GM21360 (cell line): ENCODE measurements at regions not wholly inside any gene's neighbourhood (a gene's known extent, or its start where the extent isn't known, plus 50 kb on each side); places are given as distances from the start of the nearest gene placed in this dataset.
"Not testable (repeated sequence)": the region's sequence is repeated elsewhere in the genome, so short reads cannot be mapped to it uniquely, and the experiment has no call there.

Source experiments
- ATAC-seq: cut with Tn5 transposase; IDR thresholded peaks from one replicate; pipeline ENCODE4 v1.9.1; 2021; ENCODE audit warnings: mild to moderate bottlenecking, moderate library complexity; ENCODE audit not compliant: unreplicated experiment

DNA sequence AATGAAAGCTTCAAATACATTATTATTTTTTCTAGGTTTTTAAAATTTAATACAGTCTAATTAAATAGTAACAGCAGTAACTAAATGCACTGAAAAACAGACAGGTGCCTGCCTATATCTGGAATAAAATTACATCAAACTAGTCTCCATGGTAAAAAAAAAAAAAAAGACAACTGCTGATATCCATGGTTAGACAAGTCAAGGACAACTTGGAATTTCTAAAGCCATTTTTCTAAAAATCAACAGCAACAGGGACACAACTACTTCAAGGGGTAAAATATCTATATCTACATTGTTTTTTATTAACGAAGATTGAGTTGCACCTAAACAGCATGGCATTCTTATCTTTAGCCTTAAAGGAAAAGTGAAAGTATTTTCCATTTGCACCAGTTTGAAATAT, 74.7 kb upstream of the VPREB1 start:
- ATAC-seq = no peak

DNA sequence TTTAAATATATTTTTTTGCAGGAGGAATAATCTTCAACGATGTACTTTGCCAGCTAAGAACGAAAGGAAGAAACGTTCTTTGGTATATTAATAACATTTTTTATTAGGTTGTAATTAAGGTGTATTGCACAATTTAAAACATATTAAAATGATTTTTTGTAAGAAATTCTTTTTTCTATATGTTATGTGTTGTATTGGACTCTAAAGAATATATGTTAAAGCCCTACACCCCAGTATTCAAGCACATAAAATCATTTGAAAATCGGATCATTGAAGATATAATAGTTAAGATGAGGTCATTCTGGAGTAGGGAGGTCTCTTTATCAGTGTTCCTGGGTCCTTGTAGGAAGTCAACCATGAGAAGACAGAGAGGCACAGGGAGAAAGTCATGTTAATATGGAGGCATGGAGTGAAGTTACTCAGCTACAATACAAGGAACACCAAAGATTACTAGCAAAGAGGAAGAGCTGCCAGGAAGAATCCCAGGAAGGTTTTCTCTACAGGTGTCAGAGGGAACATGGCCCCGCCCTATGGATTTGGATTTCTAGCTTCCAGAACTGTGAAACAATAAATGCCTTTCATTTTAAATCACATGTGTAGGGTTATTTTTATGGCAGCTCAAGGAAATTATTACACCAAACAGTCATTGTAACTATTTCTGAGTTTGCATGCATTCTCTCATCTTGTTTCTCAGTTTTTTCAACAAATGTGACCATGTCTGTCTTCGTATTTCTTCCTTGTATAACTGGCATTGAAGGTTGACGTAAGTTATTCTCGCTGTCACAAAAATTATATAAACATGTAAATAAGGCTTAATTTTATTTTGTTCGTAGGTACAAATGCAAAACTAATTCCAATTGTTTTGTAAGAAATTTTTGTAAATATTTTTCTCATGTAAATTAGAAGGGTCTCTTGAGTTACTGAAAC, 75.4 kb upstream of the VPREB1 start:
- no peak for ATAC-seq

DNA sequence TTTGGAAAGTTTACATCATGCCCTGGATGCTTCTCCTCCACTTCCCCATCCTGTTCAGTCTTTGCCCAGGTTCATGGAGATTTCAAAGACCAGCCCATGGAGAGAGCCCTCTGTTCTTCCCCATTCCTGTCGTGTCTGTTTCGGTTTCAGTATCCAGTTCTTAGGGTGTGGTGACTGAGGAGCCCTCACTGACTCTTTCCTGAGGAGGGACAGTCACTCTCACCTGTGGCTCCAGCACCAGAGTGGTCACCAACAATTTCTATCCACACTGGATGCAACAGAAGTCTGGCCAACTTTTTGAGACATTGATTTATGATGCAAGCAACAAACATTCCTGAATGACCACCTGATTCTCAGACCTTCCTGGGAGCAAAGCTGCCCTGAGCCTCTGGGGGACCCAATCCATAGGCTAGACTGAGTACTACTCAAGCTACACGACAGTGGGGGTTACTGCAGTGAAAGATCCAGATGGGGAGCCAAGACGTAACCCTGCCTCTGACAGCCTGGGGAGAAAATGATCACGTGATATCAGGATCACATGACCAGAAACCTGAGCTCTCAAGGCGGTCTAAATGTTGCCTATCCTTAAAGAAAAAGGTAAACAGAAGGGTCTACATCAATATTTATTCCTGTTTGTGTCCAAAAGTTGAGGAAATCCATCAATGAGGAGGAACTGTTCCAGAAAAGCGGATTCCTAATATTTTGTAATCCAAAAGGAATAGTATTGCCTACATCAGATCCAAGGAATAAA, 76.2 kb upstream of the VPREB1 start:
- ATAC-seq = peak; percentile 17

DNA sequence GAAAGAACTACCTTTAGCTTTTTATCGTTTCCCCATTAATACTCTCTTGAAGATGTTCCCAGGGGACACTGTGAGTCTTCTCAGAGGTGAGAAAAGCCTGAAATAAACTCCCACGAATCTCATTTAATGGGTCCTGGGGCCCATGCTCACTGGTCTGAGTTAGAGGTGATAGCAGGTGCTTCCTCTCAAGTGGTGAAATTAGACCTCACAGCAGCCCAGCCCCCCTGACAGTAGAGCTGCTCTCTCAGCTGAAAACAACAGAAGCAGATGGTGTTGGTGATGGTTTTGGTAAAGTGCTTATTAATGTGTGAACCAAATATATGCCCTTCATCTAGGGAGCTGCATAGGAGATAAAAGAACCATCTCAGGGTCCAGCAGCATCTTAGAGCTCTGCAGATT, 76.8 kb upstream of the VPREB1 start:
- ATAC-seq = peak; percentile 70

DNA sequence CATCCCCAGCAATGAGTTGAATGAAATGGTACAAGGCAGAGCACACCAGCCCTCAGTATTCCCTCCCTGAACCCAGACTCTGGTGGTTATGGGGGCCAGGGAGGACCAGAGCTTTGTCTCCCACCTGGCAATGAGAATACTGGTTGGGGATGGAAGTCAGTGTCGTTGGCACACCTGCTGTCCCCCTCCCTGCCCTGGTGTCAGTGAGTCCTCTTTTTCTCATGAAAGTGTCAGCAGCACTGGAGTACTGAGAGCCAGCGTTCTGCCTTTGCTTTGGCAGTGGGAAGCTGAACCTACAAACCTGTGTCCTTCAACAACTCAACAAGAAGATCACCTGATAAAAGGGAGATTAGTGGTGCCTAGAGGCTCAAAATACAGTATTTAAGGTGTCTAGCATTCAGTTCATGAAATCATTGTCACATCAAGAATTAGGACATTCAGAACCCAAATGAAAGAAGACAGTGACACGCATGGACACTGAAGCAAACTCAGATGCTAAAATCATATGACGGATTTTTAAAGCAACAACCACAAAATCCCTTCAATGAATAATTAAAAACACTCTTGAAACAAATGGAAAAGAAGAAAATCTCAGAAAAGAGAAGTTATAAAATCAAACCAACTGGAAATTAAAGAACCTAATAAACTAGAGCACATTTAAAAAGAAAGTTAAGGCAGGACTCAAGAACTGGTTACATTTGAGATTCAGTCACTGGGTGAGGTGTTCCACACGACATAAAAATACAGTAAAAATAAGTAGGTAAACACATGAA, 77.5 kb upstream of the VPREB1 start:
- no peak for ATAC-seq

DNA sequence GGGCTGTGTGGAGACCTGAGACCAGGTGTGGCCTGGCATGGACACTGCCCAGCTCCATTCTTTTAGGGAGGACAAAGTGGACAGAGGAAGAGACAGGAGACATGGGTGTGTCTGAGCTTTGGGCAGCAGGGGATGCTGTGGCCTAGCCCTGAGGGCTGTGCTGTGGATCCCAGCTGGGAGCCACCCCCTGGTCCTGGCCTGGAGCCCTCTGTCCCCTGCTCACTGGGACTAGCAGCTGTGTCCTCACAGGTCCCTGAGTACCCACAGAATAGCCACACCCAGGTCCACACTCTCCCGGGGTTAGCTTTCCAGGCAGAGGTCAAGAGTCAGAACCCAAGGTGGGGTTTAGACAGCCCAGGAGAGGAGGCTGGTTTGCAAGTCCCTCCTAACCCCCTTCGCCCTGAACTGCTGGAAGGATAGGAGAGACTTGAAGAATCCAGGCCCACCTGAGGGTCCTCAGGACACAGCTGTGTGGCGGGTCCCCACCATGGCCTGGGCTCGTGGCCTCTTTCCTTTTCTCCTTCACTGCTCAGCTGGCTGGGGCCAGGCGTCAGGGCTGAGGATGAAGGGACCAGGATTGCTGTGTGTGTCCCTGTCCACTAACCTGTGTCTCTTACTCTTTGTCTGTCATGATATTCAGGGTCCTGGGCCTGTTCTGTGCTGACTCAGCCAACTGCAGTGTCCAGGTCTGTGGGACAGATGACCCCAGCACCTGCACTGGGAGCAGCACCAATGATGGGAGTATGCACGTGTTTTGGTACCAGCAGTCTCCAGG, 78.5 kb upstream of the VPREB1 start:
- no peak for ATAC-seq

DNA sequence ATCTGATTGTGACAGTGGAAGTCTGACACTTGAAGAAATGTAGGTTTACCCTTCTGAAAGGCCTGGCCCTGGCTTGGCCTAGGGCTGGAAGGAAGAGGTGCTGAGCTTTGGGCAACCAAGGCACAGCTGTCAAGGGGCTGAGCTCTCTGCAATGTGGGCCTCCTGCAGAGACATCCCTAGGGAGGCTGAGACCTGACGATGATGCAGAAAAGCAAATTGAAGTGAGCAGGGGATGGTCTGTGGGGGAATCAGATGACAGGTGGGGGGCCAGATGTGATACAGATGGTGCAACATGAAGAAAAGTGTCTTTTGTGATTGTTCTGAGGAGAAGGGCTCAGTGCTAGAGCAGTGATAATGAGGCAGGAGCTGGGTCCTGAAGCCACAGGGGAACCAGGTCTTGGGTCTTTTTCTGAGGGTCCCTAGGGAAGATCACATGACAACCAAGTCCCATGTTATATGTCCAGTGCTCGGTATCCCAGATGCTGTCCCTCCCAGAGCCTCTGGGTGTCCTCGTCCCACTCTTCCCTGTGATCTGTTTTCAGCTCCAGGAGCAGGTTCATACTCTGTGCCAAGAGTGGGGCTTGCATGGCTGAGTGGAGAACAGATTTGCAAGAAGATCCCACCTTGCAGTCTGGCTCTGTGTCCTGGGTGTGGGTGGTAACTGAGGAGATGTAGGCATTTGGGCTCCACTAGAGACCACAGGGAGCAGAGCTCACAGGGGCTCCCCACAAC, 79.9 kb upstream of the VPREB1 start:
- ATAC-seq = no peak

DNA sequence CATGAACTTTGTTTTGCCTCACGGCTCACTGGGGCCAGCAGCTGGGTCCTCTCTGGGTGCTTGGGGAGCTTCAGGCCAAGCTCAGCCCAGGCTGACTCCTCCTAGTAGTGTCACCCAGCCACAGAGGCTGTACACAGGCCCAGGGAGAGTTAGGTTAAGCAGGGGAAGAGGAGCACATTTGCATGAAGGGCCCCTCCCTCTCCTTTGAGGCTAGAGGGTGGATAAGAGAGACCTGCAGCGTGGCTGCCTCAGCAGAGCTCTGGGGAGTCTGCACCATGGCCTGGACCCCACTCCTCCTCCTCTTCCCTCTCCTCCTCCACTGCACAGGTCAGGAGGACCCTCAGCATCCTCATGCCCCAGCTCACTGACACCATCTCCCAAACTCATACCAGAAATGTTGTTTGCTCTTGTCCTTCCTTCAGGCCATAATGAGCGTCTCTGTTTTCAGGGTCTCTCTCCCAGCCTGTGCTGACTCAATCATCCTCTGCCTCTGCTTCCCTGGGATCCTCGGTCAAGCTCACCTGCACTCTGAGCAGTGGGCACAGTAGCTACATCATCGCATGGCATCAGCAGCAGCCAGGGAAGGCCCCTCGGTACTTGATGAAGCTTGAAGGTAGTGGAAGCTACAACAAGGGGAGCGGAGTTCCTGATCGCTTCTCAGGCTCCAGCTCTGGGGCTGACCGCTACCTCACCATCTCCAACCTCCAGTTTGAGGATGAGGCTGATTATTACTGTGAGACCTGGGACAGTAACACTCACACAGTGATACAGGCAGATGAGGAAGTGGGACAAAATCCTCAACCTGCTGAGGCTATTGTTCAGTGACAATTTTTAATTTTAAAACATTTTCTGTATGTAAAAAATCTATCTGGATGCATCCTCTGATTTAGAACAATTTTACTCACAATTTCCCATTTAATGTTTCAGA, 82.4 kb upstream of the VPREB1 start:
- ATAC-seq = peak; percentile 73

DNA sequence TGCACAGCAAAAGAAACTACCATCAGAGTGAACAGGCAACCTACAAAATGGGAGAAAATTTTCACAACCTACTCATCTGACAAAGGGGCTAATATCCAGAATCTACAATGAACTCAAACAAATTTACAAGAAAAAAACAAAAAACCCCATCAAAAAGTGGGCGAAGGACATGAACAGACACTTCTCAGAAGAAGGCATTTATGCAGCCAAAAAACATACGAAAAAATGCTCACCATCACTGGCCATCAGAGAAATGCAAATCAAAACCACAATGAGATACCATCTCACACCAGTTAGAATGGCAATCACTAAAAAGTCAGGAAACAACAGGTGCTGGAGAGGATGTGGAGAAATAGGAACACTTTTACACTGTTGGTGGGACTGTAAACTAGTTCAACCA, 83.8 kb upstream of the VPREB1 start:
- ATAC-seq = not testable (repeated sequence)

DNA sequence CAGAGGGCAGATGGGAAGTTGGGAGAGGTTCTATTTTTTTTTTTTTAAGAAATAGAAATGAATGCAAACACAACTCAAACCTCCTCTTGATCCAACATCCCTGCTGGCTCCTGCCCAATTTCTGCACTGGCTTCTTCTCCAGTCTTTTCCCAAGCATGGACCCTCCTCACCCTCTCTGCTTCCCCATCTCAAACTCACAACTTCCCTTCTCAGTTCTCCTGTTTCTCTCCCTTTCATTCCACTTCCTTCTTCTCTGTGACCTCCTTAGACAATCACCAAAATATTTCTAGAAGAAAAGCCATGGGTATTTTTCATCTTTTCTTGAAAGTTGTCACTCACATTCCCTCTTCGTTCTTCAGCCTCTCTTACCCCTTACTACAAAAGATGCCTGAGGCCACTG, 85.2 kb upstream of the VPREB1 start:
- no peak for ATAC-seq

DNA sequence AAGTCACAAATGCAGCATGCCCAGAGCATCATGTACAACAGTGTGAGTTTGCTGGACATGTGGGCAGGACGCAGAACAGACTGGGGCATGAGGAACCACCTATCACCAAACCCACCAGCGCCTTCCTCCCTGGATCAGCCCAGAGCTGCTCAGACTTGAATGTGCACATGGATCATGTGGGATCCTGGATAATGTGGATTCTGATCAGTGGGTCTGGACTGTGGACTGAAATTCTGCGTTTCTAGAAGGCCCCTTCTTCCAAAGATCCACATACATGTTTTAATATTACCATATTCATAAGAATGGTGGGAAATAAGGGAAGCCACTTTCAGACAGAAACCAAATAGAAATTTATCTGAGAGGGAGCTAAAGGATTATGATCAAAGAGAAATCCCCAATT, 85.6 kb upstream of the VPREB1 start:
- ATAC-seq = no peak

DNA sequence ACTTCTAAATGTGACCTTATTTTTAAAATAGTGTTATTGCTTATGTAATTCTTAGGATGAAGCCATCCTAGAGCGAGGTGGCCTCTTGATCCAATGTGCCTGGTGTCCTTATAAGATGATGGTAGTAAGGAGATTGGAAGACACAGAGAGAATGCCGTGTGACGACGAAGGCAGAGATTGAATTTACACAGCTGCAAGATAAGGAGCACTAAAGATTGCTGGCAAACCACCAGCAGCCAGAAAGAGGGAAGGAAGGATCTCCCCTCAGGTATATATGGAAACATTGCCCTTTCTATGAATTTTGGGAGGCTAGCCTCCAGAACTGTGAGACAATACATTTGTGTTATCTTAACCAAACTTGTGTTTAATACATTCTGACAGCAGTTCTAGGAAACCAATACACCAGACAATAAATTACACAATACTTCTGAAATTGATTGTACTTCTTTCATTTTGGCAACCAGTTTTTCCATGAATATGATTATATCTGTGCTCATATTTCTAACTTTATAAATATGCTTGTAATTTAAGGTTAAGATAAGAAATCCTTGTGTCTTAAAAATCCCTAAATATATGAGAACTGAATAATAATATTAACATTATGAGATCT, 86.3 kb upstream of the VPREB1 start:
- no peak for ATAC-seq

DNA sequence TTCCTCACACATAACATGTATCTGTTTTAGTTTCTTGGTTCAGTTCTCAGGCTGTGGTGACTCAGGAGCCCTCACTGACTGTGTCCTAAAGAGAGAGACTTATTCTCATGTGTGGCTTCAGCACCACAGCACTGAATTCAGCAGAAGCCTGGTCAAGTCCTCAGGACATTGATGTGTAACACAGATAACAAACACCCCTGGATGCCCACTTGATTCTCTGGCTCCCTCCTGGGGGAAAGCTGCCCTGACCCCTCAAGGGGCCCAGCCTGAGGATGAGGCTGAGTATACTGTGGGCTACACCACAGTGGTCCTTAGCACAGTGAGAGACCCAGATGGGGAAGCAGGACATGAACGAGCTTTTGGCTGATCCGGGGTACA, 87.2 kb upstream of the VPREB1 start:
- ATAC-seq = no peak

DNA sequence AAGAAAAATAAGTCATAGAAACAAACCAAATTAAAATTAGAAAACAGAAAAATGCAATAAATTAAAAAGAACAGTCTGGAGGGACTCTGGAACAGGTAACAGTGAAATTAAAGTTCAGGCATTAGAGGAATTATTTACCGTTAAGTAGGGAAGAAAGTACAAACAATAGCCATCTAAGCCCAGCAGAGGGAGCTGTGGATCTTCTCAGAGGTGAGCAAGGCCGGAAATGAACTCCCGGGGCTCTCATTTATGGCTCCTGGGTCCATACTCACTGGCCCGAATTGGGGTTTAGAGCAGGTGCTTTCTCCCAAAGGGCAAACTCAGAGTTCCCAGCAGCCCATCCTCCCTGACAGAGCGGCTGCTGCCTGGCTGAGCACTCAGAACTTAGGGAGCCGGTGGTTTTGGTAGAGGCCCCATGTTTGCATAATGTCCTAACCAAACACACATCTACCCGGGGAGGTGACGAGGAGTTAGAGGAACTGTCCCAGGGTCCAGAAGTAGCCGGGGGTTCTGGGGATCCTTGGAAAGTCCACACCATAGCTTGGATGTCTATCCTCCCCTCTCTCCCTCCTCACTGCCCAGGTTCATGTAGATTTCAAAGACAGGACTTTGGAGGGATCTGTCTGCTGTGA, 87.8 kb upstream of the VPREB1 start:
- ATAC-seq = no peak

DNA sequence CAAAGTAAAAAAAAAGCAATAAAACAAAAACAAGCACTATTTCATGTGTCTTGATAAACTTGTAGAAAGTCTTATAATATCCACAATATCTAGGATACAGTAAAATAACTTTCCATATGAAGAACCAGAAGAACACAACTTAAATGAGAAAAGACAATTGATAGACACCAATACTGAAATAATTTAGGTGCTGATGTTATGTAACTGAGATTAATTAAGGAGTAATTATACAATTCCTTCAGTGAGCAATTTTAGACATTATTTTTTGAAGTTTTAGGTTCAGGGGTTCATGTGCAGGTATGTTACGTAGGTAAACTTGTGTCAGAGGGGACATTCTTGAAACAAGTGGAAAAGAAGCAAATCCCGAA, 88.3 kb upstream of the VPREB1 start:
- no peak for ATAC-seq

DNA sequence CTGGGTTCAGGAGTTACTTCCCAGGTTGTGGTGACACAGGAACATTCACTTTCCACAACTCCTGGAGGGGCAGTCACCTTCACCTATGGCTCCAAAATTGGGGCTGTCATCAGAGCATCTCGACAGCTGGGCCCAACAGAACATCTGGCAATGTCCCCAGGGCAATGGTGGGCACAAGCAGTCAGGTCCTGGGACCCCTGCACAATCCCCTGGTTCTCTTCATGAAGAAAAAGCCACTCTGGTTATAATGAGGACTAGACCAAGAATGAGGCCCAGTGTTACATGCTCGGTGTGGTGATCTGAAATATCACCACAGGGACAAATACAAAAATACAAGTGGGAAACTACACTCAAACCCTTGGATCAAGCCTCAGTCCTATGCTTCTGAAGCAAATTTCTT, 89.0 kb upstream of the VPREB1 start:
- ATAC-seq = no peak

DNA sequence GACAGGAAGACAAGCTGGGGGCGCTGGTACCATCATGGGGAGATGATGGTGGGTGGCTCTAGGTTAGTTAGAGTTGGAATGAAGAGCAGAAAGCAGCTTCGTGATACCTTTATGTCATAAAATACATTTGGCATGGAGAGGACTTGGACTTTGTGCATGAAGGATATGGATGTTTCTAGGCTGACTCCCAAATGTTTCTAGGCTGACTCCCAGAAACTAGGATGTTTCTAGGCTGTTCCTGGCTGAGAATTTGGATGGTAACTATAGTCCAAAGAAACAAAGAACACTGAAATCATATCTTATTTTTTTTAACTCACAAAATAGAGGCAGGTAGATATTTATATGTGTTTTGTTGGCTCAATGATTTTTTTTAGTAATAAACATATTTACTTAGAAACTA, 89.4 kb upstream of the VPREB1 start:
- no peak for ATAC-seq

DNA sequence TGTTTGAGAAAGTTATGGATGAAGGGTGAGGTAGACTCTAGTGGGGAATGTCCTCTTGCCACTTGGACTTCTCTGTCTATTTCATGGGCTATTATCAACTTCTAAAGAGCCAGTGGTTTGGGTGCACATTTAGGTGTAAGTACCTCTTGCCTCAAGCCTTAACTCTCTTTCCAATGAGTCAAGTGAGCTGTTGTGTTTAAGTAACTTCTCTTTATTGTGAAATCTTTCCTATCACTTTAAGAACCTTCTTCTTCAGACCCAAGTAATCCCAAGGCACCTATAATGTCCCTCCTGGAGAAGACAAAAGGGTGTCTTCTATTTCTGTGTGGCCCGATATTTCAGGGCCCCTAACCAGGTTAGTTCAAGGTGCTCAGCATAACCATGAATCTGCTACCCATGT, 90.5 kb upstream of the VPREB1 start:
- no peak for ATAC-seq
